ENCODE measurements at regions not wholly inside any gene's neighbourhood (a gene's known extent, or its start where the extent isn't known, plus 50 kb on each side); places are given as distances from the start of the nearest gene placed in this dataset.

DNA sequence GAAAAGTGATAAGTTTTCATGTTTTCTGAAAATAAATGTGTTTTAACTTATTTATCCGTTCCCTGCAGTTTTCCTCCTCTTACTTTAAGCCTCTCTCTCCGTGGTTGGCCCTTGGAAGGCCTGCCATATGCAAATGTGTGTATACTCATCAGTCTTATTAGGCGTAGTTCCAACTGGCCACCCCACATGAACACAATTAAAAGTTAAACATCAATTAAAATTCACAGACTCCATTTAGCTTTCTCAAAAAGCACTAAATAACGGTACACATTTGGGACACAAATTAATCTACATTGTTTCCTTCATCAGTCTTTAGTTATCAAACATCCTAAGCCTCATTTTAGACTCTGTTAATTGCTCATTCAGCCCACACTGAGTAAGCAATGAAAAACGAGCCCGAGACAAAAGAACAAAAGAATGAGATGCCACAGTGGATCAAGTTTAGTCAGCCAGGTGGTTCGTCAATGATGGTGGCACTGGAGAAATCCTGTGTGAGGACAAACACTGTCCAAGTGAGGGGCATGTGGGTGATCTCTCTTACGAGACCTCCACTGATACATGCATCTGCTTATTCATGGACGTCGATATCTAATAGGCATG lies 76.0 kb upstream of the TMCC3 start:
- H3K36me3 Mint-ChIP-seq (ENCODE audit: low read depth) = no peaks in the 10 kb centered on the region
- TF ChIP-seq, protein P1, sequence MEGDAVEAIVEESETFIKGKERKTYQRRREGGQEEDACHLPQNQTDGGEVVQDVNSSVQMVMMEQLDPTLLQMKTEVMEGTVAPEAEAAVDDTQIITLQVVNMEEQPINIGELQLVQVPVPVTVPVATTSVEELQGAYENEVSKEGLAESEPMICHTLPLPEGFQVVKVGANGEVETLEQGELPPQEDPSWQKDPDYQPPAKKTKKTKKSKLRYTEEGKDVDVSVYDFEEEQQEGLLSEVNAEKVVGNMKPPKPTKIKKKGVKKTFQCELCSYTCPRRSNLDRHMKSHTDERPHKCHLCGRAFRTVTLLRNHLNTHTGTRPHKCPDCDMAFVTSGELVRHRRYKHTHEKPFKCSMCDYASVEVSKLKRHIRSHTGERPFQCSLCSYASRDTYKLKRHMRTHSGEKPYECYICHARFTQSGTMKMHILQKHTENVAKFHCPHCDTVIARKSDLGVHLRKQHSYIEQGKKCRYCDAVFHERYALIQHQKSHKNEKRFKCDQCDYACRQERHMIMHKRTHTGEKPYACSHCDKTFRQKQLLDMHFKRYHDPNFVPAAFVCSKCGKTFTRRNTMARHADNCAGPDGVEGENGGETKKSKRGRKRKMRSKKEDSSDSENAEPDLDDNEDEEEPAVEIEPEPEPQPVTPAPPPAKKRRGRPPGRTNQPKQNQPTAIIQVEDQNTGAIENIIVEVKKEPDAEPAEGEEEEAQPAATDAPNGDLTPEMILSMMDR (IDR thresholded peaks at IDR 0.05) = no peak
- no peak overlapping the region for H3K4me3 Mint-ChIP-seq
- no peaks in the 10 kb centered on the region for H3K9me3 Mint-ChIP-seq
- POLR2A ChIA-PET = no interaction called here
- no peaks in the 10 kb centered on the region for H3K4me1 Mint-ChIP-seq (ENCODE audit: low read depth)
- no peak for ATAC-seq
- peaks cover 3% of the 10 kb centered on the region for H3K27me3 Mint-ChIP-seq
- no peak for DNase-seq
- CTCF ChIA-PET = no interaction called here
- H3K27ac Mint-ChIP-seq = no peak overlapping the region
- intact Hi-C loops (cut with micrococcal nuclease) = no loop called here

DNA sequence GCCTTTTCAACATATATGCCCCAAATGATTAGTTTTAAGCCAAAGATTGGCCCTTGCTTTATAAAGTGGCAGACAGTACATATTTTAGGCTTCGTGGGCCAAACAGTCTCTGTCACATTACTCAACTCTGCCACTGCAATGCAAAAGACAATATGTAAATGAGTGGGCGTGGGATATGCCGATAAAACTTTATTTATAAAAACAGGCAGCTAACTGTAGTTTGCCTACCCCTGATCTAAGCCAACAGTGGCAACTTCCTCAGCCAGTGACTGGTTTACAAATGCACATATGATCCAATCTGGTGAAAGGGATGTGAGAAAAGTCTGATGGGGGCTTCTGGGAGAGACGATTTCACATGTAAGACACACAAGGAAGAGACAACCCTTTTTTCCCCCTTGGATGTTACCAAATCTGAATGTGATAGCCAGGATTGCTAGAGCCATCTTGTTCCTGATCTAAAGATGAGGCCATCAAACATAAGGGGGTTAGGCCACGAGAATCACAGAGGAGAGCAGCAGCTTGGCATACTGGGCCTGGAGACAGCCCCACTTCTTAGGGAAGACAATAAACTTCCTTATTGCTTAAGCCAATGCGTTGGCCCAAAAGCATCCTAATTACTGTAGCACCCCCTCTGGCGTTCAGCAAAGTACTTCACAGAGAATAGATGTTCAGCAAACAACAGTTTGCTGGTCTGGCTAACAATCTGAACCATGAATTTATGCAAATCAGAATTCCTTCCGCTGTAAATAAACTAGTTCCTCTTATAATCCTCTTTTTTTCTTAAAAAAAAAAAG lies 75.2 kb upstream of the TMCC3 start:
- TF ChIP-seq, protein P1 (IDR thresholded peaks at IDR 0.05) = no peak
- Mint-ChIP-seq H3K27me3 (peaks cover 3% of the 10 kb centered on the region), H3K4me1 (ENCODE audit: low read depth) (no peaks in the 10 kb centered on the region), H3K9me3 (no peaks in the 10 kb centered on the region), H3K4me3 (no peak overlapping the region), H3K27ac (no peak overlapping the region), H3K36me3 (ENCODE audit: low read depth) (no peaks in the 10 kb centered on the region)
- intact Hi-C loops (cut with micrococcal nuclease) = no loop called here
- CTCF ChIA-PET = interaction anchor here (0.8 kb wide), 1 partner anchor 122 kb away, joined by 3 read pairs; no protein-coding TSS in a partner anchor
- POLR2A ChIA-PET = no interaction called here
- DNase-seq = no peak
- no peak for ATAC-seq

DNA sequence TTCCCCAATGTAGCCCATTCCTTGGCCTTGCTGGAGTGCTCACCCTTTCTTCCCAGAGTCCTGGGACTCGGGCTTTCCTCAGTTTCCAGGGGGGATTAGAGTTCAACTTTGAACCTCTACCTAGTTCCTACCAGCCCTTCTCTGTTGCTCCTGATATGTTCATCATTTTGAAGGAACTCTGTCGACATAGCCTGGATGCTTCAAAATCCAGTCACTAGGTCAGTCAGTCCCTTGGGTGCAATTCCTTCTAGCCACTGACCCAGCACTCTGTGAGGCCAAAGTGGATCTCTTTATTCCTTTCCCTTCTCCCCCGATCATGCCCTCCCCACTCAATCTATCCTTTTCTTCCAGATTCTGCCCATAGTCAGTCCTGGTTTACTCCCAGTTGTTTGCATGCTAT lies 72.3 kb upstream of the TMCC3 start:
- no peaks in the 10 kb centered on the region for H3K9me3 Mint-ChIP-seq
- TF ChIP-seq, protein P1 (IDR thresholded peaks at IDR 0.05) = no peak
- ATAC-seq = no peak
- peaks cover 2% of the 10 kb centered on the region for H3K27me3 Mint-ChIP-seq
- H3K27ac Mint-ChIP-seq = no peak overlapping the region
- no peaks in the 10 kb centered on the region for H3K36me3 Mint-ChIP-seq (ENCODE audit: low read depth)
- no peak for DNase-seq
- H3K4me3 Mint-ChIP-seq = no peak overlapping the region
- no peaks in the 10 kb centered on the region for H3K4me1 Mint-ChIP-seq (ENCODE audit: low read depth)
- CTCF ChIA-PET = no interaction called here
- intact Hi-C loops (cut with micrococcal nuclease) = no loop called here
- POLR2A ChIA-PET = no interaction called here

DNA sequence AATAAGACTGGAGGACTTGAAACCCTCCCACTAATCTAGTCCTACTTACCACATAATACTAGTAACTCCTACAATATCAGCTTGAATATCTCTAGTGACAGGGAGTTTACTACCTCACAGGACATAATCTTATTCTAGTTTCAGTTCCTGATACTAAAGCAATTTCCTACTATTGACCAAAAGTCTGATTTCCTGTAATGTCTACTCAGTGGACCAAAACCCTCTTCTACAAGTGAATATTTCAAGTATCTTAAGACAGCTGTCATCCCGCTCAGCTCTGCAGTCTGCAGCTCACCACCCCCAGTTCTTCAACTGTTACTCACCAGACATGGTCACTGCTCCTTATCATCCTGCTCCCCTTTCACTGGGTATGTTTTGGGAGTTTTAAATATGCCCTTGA lies 70.8 kb upstream of the TMCC3 start:
- no peaks in the 10 kb centered on the region for H3K9me3 Mint-ChIP-seq
- intact Hi-C loops (cut with micrococcal nuclease) = no loop called here
- CTCF ChIA-PET = interaction anchor here (1.0 to 1.8 kb wide), 2 partner anchors 10 to 38 kb away, joined by 3 to 5 read pairs; no protein-coding TSS in a partner anchor
- ATAC-seq (no peak), DNase-seq (no peak)
- POLR2A ChIA-PET = no interaction called here
- H3K27ac Mint-ChIP-seq = no peak overlapping the region
- no peaks in the 10 kb centered on the region for H3K27me3 Mint-ChIP-seq
- H3K4me3 Mint-ChIP-seq = no peak overlapping the region
- H3K4me1 Mint-ChIP-seq (ENCODE audit: low read depth) = no peaks in the 10 kb centered on the region
- TF ChIP-seq, protein P1 (IDR thresholded peaks at IDR 0.05) = no peak
- no peaks in the 10 kb centered on the region for H3K36me3 Mint-ChIP-seq (ENCODE audit: low read depth)

DNA sequence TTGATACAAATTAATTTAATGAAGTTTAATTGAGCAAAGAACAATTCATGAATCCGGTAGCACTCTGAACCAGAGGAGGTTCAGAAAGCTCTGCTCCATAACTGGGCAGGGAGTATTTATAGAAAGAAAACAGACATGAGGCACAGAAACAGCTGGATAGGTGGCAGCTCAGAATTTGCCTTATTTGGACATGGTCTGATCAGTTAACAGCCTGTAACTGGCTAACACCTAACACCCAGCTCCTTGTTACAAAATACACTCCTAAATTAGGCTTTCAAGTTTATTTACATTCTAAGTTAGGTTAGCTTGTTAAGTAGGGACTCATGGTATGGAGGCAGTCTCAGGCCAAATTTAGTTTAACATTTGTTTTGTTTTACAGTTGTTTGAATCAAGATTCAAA lies 67.8 kb upstream of the TMCC3 start:
- H3K4me3 Mint-ChIP-seq = no peak overlapping the region
- intact Hi-C loops (cut with micrococcal nuclease) = no loop called here
- CTCF ChIA-PET = no interaction called here
- TF ChIP-seq, protein P1 (IDR thresholded peaks at IDR 0.05) = no peak
- POLR2A ChIA-PET = no interaction called here
- H3K27me3 Mint-ChIP-seq = no peaks in the 10 kb centered on the region
- no peaks in the 10 kb centered on the region for H3K9me3 Mint-ChIP-seq
- H3K36me3 Mint-ChIP-seq (ENCODE audit: low read depth) = no peaks in the 10 kb centered on the region
- H3K4me1 Mint-ChIP-seq (ENCODE audit: low read depth) = no peaks in the 10 kb centered on the region
- ATAC-seq = no peak
- no peak for DNase-seq
- no peak overlapping the region for H3K27ac Mint-ChIP-seq
